ENCODE measurements at regions not wholly inside any gene's neighbourhood (a gene's known extent, or its start where the extent isn't known, plus 50 kb on each side); places are given as distances from the start of the nearest gene placed in this dataset.

- no peaks in the 10 kb centered on the region for H3K36me3 Mint-ChIP-seq (ENCODE audit: low read depth)
- H3K9me3 Mint-ChIP-seq: no peaks in the 10 kb centered on the region
- DNase-seq: no peak
- ChIA-PET CTCF (interaction anchor here (0.7 kb wide), 1 partner anchor 150 kb away, joined by 4 read pairs; no protein-coding TSS in a partner anchor), POLR2A (no interaction called here)
- H3K27me3 Mint-ChIP-seq: no peaks in the 10 kb centered on the region
- no peaks in the 10 kb centered on the region for H3K4me1 Mint-ChIP-seq
- no peak overlapping the region for H3K4me3 Mint-ChIP-seq
- H3K27ac Mint-ChIP-seq: no peak overlapping the region
Measured at GRCh38 chr5:171578049-171578828, 158.8 kb downstream of the FGF18 start.

GRCh38 chr5:171578829-171579491 is 159.5 kb downstream of the FGF18 start:
- Mint-ChIP-seq H3K4me1 (no peaks in the 10 kb centered on the region), H3K9me3 (no peaks in the 10 kb centered on the region), H3K36me3 (ENCODE audit: low read depth) (no peaks in the 10 kb centered on the region), H3K27ac (no peak overlapping the region), H3K27me3 (no peaks in the 10 kb centered on the region), H3K4me3 (no peak overlapping the region)
- DNase-seq: no peak
- ChIA-PET CTCF (interaction anchor here (0.9 kb wide), 1 partner anchor 28 kb away, joined by 3 read pairs; no protein-coding TSS in a partner anchor), POLR2A (no interaction called here)

GRCh38 chr5:171579976-171580411 is 160.5 kb downstream of the FGF18 start:
- no peaks in the 10 kb centered on the region for H3K9me3 Mint-ChIP-seq

GRCh38 chr5:171580502-171581265 is 161.2 kb downstream of the FGF18 start:
- Mint-ChIP-seq H3K27ac (no peak overlapping the region), H3K36me3 (ENCODE audit: low read depth) (no peaks in the 10 kb centered on the region), H3K4me3 (no peak overlapping the region), H3K9me3 (no peaks in the 10 kb centered on the region), H3K27me3 (no peaks in the 10 kb centered on the region), H3K4me1 (no peaks in the 10 kb centered on the region)
- DNase-seq: no peak
- ChIA-PET POLR2A (no interaction called here), CTCF (interaction anchor here (1.1 kb wide), 1 partner anchor 11 kb away, joined by 3 read pairs; no protein-coding TSS in a partner anchor)

More at GRCh38 chr5:171579976-171580411, 160.5 kb downstream of the FGF18 start:
- ChIA-PET POLR2A (no interaction called here), CTCF (interaction anchor here (1.1 kb wide), 1 partner anchor 12 kb away, joined by 3 read pairs; no protein-coding TSS in a partner anchor)
- Mint-ChIP-seq H3K27ac (no peak overlapping the region), H3K4me1 (no peaks in the 10 kb centered on the region), H3K27me3 (no peaks in the 10 kb centered on the region), H3K36me3 (ENCODE audit: low read depth) (no peaks in the 10 kb centered on the region), H3K4me3 (no peak overlapping the region)
- DNase-seq: no peak

GRCh38 chr5:171581781-171582180 is 162.3 kb downstream of the FGF18 start:
- H3K9me3 Mint-ChIP-seq: no peaks in the 10 kb centered on the region
- ChIA-PET POLR2A (no interaction called here), CTCF (no interaction called here)
- H3K4me3 Mint-ChIP-seq: no peak overlapping the region
- no peak for DNase-seq
- no peak overlapping the region for H3K27ac Mint-ChIP-seq
- no peaks in the 10 kb centered on the region for H3K4me1 Mint-ChIP-seq
- no peaks in the 10 kb centered on the region for H3K36me3 Mint-ChIP-seq (ENCODE audit: low read depth)
- no peaks in the 10 kb centered on the region for H3K27me3 Mint-ChIP-seq

GRCh38 chr5:171582849-171583248 is 163.4 kb downstream of the FGF18 start:
- Mint-ChIP-seq H3K27ac (no peak overlapping the region), H3K36me3 (ENCODE audit: low read depth) (no peaks in the 10 kb centered on the region), H3K27me3 (no peaks in the 10 kb centered on the region), H3K4me1 (no peaks in the 10 kb centered on the region), H3K9me3 (no peaks in the 10 kb centered on the region), H3K4me3 (no peak overlapping the region)
- DNase-seq: no peak
- POLR2A ChIA-PET: no interaction called here
- CTCF ChIA-PET: interaction anchor here (0.7 kb wide), 1 partner anchor 744 kb away, joined by 4 read pairs; no protein-coding TSS in a partner anchor

- POLR2A ChIA-PET: no interaction called here
- no peaks in the 10 kb centered on the region for H3K36me3 Mint-ChIP-seq (ENCODE audit: low read depth)
Measured at GRCh38 chr5:171585981-171586380, 166.5 kb downstream of the FGF18 start.

GRCh38 chr5:171586436-171586835 is 167.0 kb downstream of the FGF18 start:
- Mint-ChIP-seq H3K9me3 (no peaks in the 10 kb centered on the region), H3K4me1 (no peaks in the 10 kb centered on the region), H3K27me3 (peaks cover 2% of the 10 kb centered on the region), H3K36me3 (ENCODE audit: low read depth) (no peaks in the 10 kb centered on the region), H3K27ac (no peak overlapping the region), H3K4me3 (no peak overlapping the region)
- ChIA-PET CTCF (no interaction called here), POLR2A (no interaction called here)
- DNase-seq: no peak

More at GRCh38 chr5:171585981-171586380, 166.5 kb downstream of the FGF18 start:
- H3K27me3 Mint-ChIP-seq: peaks cover 2% of the 10 kb centered on the region
- H3K4me1 Mint-ChIP-seq: no peaks in the 10 kb centered on the region
- H3K27ac Mint-ChIP-seq: no peak overlapping the region
- CTCF ChIA-PET: no interaction called here
- DNase-seq: no peak
- no peaks in the 10 kb centered on the region for H3K9me3 Mint-ChIP-seq
- no peak overlapping the region for H3K4me3 Mint-ChIP-seq

- Mint-ChIP-seq H3K27ac (no peak overlapping the region), H3K27me3 (peaks cover 2% of the 10 kb centered on the region), H3K9me3 (no peaks in the 10 kb centered on the region), H3K4me1 (no peaks in the 10 kb centered on the region), H3K4me3 (no peak overlapping the region), H3K36me3 (ENCODE audit: low read depth) (no peaks in the 10 kb centered on the region)
- CTCF ChIA-PET: interaction anchor here (0.5 to 0.6 kb wide), 2 partner anchors 17 to 703 kb away, joined by 3 read pairs; no protein-coding TSS in a partner anchor
- POLR2A ChIA-PET: no interaction called here
- no peak for DNase-seq
Measured at GRCh38 chr5:171588046-171588445, 168.6 kb downstream of the FGF18 start.

GRCh38 chr5:171588790-171589189 is 169.3 kb downstream of the FGF18 start:
- DNase-seq: no peak
- H3K9me3 Mint-ChIP-seq: no peaks in the 10 kb centered on the region
- CTCF ChIA-PET: interaction anchor here (0.6 kb wide), 1 partner anchor 664 kb away, joined by 3 read pairs; no protein-coding TSS in a partner anchor
- H3K4me1 Mint-ChIP-seq: no peaks in the 10 kb centered on the region
- POLR2A ChIA-PET: no interaction called here
- H3K27me3 Mint-ChIP-seq: peaks cover 2% of the 10 kb centered on the region
- H3K4me3 Mint-ChIP-seq: no peak overlapping the region
- H3K27ac Mint-ChIP-seq: no peak overlapping the region
- no peaks in the 10 kb centered on the region for H3K36me3 Mint-ChIP-seq (ENCODE audit: low read depth)

GRCh38 chr5:171589461-171589860 is 170.0 kb downstream of the FGF18 start:
- Mint-ChIP-seq H3K4me3 (no peak overlapping the region), H3K27ac (no peak overlapping the region), H3K27me3 (peaks cover 2% of the 10 kb centered on the region), H3K9me3 (no peaks in the 10 kb centered on the region), H3K36me3 (ENCODE audit: low read depth) (no peaks in the 10 kb centered on the region), H3K4me1 (no peaks in the 10 kb centered on the region)
- POLR2A ChIA-PET: no interaction called here
- CTCF ChIA-PET: interaction anchor here (0.6 kb wide), 1 partner anchor 664 kb away, joined by 3 read pairs; no protein-coding TSS in a partner anchor
- no peak for DNase-seq

- H3K36me3 Mint-ChIP-seq (ENCODE audit: low read depth): no peaks in the 10 kb centered on the region
- H3K27ac Mint-ChIP-seq: no peak overlapping the region
- ChIA-PET POLR2A (no interaction called here), CTCF (interaction anchor here (1.3 kb wide), 1 partner anchor 12 kb away, joined by 3 read pairs; no protein-coding TSS in a partner anchor)
- H3K27me3 Mint-ChIP-seq: peaks cover 2% of the 10 kb centered on the region
- H3K4me3 Mint-ChIP-seq: no peak overlapping the region
- no peak for DNase-seq
- H3K4me1 Mint-ChIP-seq: no peaks in the 10 kb centered on the region
- no peaks in the 10 kb centered on the region for H3K9me3 Mint-ChIP-seq
Measured at GRCh38 chr5:171592076-171592475, 172.6 kb downstream of the FGF18 start.

GRCh38 chr5:171592736-171593135 is 173.3 kb downstream of the FGF18 start:
- Mint-ChIP-seq H3K4me1 (no peaks in the 10 kb centered on the region), H3K27me3 (peaks cover 2% of the 10 kb centered on the region), H3K9me3 (no peaks in the 10 kb centered on the region), H3K4me3 (no peak overlapping the region), H3K36me3 (ENCODE audit: low read depth) (no peaks in the 10 kb centered on the region), H3K27ac (no peak overlapping the region)
- POLR2A ChIA-PET: no interaction called here
- DNase-seq: no peak
- CTCF ChIA-PET: no interaction called here

Data from activated CD4-positive, alpha-beta T cell treated with anti-CD3 and anti-CD28 coated beads, Interleukin-2, amount 10 ng/mL, durations not matched to agents 7 days and 5 days (primary cell).